ENCODE measurements at regions not wholly inside any gene's neighbourhood (a gene's known extent, or its start where the extent isn't known, plus 50 kb on each side); places are given as distances from the start of the nearest gene placed in this dataset.
"Not testable (repeated sequence)": the region's sequence is repeated elsewhere in the genome, so short reads cannot be mapped to it uniquely, and the experiment has no call there.

DNA sequence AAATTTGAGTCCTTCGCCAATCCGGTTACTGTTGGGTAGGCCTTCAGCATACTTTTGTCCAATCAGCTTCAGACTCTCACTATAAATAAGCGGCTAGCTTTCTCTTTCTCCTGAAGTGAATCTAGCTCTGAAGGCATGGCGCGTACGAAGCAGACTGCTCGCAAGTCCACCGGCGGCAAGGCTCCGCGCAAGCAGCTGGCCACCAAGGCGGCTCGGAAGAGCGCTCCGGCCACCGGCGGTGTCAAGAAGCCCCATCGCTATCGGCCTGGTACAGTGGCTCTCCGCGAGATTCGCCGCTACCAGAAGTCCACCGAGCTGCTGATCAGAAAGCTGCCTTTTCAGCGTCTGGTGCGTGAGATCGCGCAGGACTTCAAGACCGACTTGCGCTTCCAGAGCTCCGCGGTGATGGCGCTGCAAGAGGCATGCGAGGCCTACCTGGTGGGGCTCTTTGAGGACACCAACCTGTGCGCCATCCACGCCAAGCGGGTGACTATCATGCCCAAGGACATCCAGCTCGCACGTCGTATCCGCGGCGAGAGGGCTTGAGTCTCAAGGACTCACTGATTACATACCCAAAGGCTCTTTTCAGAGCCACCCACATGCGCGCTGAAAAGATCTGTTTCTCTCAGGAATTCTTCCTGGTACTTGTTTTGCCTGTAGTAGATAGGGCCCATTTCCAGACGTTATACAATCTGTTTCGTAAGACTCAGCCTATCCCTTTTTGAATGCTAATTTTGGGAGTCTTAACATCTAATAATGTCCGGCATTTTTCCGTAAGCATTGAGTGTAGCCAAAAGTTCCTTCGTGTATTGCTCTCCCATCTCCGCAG, 102.0 kb downstream of the OR2B2 start:
- TF ChIP-seq, protein P1, sequence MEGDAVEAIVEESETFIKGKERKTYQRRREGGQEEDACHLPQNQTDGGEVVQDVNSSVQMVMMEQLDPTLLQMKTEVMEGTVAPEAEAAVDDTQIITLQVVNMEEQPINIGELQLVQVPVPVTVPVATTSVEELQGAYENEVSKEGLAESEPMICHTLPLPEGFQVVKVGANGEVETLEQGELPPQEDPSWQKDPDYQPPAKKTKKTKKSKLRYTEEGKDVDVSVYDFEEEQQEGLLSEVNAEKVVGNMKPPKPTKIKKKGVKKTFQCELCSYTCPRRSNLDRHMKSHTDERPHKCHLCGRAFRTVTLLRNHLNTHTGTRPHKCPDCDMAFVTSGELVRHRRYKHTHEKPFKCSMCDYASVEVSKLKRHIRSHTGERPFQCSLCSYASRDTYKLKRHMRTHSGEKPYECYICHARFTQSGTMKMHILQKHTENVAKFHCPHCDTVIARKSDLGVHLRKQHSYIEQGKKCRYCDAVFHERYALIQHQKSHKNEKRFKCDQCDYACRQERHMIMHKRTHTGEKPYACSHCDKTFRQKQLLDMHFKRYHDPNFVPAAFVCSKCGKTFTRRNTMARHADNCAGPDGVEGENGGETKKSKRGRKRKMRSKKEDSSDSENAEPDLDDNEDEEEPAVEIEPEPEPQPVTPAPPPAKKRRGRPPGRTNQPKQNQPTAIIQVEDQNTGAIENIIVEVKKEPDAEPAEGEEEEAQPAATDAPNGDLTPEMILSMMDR (IDR thresholded peaks at IDR 0.05; ENCODE audit: control insufficient read depth, extremely low read depth, insufficient read depth), result peak; percentile 29; the same call in 1 of the 2 replicates
- DNase-seq (ENCODE audit: low read depth), result peak; percentile 97
- H3K4me3 ChIP-seq (ENCODE audit: low read depth, low read length), result peak overlapping the region; percentile 75

DNA sequence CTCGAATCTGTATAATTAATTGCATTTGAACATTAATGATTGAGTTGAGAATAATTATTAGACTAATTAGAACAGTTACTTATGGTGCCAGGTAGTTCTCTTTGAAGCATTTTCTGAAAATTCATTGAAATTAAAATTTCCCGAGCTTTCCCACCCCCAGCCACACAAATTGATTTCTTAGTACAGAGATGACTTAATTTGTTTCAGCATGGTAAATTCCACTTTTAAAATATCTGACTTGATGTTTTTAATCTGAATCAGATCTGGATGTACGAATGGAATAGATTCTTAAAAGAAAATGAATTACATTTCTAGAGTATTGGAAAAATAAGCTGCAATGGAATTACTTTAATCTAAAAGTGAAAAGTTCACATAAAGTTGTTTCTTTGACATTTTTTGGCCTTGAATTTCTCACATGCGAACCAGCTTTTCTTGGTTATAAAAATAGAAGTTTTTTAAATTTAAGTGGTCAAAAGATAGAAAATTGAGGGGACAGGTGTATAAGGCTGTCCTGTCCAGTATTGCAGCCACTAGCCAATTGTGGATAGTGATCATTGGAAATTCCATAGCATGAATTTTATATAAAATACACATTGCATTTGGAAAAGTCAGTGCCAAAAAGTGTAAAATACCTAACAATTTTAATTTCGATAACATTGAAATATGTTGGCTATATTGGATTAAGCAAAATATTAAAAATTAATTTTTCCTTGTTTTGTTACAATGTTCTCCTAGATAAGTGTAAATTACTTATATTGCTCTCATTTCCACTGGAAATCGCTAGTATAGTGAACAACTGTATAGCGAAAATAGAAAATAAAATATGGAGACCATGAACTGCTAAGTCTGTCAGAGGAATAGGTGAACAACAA, 102.9 kb downstream of the OR2B2 start:
- peak overlapping the region; percentile 75 for H3K4me3 ChIP-seq (ENCODE audit: low read depth, low read length)
- no peak for DNase-seq (ENCODE audit: low read depth)
- TF ChIP-seq, protein P1 (IDR thresholded peaks at IDR 0.05; ENCODE audit: control insufficient read depth, extremely low read depth, insufficient read depth), result no peak

DNA sequence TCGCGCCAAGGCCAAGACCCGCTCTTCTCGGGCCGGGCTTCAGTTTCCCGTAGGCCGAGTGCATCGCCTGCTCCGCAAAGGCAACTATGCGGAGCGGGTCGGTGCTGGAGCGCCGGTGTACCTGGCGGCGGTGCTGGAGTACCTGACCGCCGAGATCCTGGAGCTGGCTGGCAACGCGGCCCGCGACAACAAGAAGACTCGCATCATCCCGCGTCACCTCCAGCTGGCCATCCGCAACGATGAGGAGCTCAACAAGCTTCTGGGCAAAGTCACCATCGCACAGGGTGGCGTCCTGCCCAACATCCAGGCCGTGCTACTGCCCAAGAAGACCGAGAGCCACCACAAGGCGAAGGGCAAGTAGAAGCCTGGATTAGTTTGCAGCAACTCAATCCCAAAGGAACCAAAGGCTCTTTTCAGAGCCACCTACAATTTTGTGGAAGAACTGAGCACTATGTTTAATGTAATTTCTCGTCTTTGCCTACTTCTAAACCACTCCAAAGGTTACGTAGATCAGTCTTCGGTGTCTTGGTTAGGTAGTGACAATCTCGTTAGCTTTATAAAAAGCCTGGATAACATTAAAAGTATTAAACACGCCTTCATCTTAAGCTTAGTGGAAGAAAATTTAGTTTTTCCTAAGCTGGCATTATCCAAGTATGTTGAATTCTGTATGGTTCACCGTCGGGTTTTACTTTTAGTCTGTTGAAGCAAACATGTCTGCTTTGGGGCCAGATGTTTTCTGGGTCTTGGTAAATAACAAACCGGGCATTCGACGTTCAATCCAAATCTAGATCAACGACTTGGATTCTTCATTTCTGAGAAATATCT, 103.7 kb downstream of the OR2B2 start:
- peak overlapping the region; percentile 75 for H3K4me3 ChIP-seq (ENCODE audit: low read depth, low read length)
- not testable (repeated sequence) for DNase-seq (ENCODE audit: low read depth)

DNA sequence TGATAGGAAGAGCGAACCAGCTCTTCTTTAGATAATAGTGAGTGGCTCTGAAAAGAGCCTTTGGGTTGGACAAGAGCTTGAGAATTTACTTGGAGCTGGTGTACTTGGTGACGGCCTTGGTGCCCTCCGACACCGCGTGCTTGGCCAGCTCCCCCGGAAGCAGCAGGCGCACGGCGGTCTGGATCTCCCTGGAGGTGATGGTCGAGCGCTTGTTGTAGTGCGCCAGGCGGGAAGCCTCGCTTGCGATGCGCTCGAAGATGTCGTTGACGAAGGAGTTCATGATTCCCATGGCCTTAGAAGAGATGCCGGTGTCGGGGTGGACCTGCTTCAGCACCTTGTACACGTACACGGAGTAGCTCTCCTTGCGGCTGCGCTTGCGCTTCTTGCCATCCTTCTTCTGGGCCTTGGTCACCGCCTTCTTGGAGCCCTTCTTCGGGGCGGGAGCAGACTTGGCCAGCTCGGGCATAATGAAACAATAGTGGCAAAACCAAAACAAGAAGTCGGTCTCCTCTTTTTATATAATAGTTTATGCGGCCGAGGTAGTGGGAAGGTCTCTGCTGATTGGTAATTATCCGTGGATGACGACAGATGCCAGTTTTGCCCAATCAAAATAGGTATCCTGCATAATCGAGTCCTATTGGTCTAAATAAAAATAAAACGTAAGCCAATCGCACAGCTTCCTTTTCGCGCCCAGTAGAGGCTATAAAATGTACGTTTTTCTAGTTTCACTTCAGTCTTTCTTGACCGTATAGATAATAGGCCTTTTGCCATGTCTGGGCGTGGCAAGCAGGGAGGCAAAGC, 104.6 kb downstream of the OR2B2 start:
- H3K4me3 ChIP-seq (ENCODE audit: low read depth, low read length), result peak overlapping the region; percentile 75
- peak; percentile 96 for DNase-seq (ENCODE audit: low read depth)

DNA sequence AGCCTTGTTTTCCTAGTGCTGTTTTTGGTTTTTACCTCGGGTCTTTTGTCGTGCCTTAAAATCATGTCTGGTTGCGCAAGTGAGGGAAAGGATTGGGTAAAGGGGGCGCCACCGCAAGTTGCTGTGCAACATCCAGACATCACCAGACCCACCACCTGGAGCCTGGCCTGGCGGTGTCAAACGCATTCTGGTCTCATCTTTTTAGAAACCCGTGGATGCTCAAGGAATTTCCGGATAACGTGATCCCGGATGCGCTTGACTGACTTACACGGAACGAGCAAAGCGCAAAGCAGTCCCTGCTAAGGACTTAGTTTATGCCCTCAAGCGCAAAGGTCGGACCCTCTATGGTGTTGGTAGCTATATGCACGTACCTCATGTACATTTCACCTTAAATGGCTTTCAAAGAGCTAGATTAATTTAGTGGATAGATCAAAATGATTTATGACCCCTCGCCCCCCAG, 105.2 kb downstream of the OR2B2 start:
- peak overlapping the region; percentile 75 for H3K4me3 ChIP-seq (ENCODE audit: low read depth, low read length)
- DNase-seq (ENCODE audit: low read depth), result no peak
- TF ChIP-seq, protein P1 (IDR thresholded peaks at IDR 0.05; ENCODE audit: control insufficient read depth, extremely low read depth, insufficient read depth), result 0 out of 2 replicates have a peak, but pooled peaks have one; percentile 1

DNA sequence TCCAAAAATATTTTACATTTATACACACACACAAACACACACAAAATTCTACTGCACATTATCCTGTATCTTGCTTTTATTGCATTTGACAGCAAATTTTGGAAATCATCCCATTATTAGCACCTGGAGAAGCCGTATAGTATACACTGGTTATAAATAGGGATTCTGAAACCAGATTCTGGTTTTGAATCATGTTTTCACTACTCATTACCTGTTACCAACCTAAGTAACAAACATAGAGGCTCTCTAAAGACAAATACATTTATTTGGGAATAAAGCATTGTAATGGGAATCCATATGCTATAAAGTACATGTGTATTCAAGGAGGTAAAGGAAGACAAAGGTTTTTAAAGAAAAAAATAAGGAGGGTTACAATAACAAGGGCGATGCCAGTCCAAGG, 106.8 kb downstream of the OR2B2 start:
- TF ChIP-seq, protein P1 (IDR thresholded peaks at IDR 0.05; ENCODE audit: control insufficient read depth, extremely low read depth, insufficient read depth), result no peak
- no peak overlapping the region for H3K4me3 ChIP-seq (ENCODE audit: low read depth, low read length)
- DNase-seq (ENCODE audit: low read depth), result no peak

DNA sequence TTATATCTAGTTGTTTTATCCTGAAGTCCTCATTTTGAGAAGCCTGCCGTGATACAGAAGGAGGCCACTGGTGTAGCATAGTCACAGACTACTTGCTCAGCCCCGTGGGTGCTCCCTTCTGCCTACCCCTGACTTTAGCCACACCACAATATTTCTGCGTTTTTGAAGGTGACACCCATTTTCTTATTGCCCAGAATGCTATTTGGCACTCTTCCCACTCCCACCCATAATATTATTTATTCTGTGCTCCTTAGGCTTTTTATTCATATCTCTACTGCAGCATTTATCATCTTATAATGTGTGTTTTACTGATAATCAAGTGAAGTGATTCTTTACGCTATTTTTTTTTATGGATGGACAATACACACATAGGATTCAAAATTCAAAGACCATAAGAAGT, 107.3 kb downstream of the OR2B2 start:
- TF ChIP-seq, protein P1 (IDR thresholded peaks at IDR 0.05; ENCODE audit: control insufficient read depth, extremely low read depth, insufficient read depth), result no peak
- DNase-seq (ENCODE audit: low read depth), result no peak
- H3K4me3 ChIP-seq (ENCODE audit: low read depth, low read length), result no peak overlapping the region
